IMR-90 (cell line): ENCODE measurements at regions not wholly inside any gene's neighbourhood (a gene's known extent, or its start where the extent isn't known, plus 50 kb on each side); places are given as distances from the start of the nearest gene placed in this dataset.

Experiments
- BHLHE40 ChIP-seq: fragments of 150-350 bp; IDR thresholded peaks from 2 replicates; pipeline ENCODE4 v1.6.1; 2016; ENCODE audit warnings: mild to moderate bottlenecking, low read depth, low read length
- CEBPB ChIP-seq: IDR thresholded peaks from 2 replicates; pipeline ENCODE4 v1.6.1; 2012; ENCODE audit warnings: low read depth, low read length, improper control_type of control experiment
- CHD1 ChIP-seq: IDR thresholded peaks from 2 replicates; pipeline ENCODE4 v1.6.1; 2012; ENCODE audit warnings: low read depth, low read length, improper control_type of control experiment
- ELK1 ChIP-seq: fragments of 150-350 bp; IDR thresholded peaks from 2 replicates; pipeline ENCODE4 v1.6.1; 2016; ENCODE audit warnings: low read depth, mild to moderate bottlenecking, low read length, moderate library complexity, borderline replicate concordance
- FOS ChIP-seq: fragments of 150-350 bp; IDR thresholded peaks from 2 replicates; pipeline ENCODE4 v1.6.1; 2016; ENCODE audit warnings: low read depth, low read length
- MXI1 ChIP-seq: IDR thresholded peaks from 2 replicates; pipeline ENCODE4 v1.6.1; 2012; ENCODE audit warnings: low read depth, mild to moderate bottlenecking, low read length, moderate library complexity, borderline replicate concordance
- NFE2L2 ChIP-seq: fragments of 150-350 bp; IDR thresholded peaks from 2 replicates; pipeline ENCODE4 v1.6.1; 2016; ENCODE audit warnings: low read depth, mild to moderate bottlenecking, low read length
- POLR2A ChIP-seq: IDR thresholded peaks from 2 replicates; pipeline ENCODE4 v1.6.1; 2012; ENCODE audit warnings: mild to moderate bottlenecking, low read depth, low read length
- RAD21 ChIP-seq: IDR thresholded peaks from 2 replicates; pipeline ENCODE4 v1.6.1; 2012; ENCODE audit warnings: low read length, improper control_type of control experiment
- RCOR1 ChIP-seq: IDR thresholded peaks from 2 replicates; pipeline ENCODE4 v1.6.1; 2012; ENCODE audit warnings: mild to moderate bottlenecking, low read length, improper control_type of control experiment; ENCODE audit not compliant: insufficient replicate concordance
- RFX5 ChIP-seq: IDR thresholded peaks from 2 replicates; pipeline ENCODE4 v1.8.0; 2012; ENCODE audit warnings: low read depth, mild to moderate bottlenecking, low read length, moderate library complexity
- TF ChIP-seq, protein P1 (sequence below): fragments of 150-350 bp; IDR thresholded peaks from 2 replicates; pipeline ENCODE4 v1.6.1; 2017; ENCODE audit warnings: mild to moderate bottlenecking, antibody characterized with exemption, low read length, low read depth
- TF ChIP-seq, protein P2 (sequence below): conservative IDR thresholded peaks from 2 replicates; pipeline ENCODE4 v1.5.1; 2012; ENCODE audit warnings: mild to moderate bottlenecking, low read depth, low read length, improper control_type of control experiment

DNA sequence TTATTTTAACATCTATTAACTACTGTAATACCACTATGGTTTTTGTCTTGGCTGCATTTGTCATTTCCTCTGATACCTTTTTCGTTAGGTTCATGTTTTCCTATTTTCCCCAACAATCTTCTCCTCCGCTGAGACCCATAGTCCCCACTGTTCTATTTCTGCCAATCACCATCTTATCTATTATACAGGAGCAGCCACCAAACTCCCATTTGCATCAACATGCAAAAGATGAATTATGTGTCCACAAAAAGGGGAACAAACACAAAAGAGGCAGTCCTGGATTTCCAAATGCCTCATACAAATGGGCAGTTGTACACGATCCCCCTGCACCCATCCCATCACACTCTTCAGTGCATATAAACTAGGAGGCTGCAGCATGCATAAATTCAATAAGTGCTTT, 121.7 kb upstream of the MYLIP start:
- TF ChIP-seq, protein P1, sequence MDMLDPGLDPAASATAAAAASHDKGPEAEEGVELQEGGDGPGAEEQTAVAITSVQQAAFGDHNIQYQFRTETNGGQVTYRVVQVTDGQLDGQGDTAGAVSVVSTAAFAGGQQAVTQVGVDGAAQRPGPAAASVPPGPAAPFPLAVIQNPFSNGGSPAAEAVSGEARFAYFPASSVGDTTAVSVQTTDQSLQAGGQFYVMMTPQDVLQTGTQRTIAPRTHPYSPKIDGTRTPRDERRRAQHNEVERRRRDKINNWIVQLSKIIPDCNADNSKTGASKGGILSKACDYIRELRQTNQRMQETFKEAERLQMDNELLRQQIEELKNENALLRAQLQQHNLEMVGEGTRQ = no peak
- no peak for TF ChIP-seq POLR2A
- no peak for TF ChIP-seq RFX5
- TF ChIP-seq NFE2L2 = no peak
- TF ChIP-seq CEBPB = no peak
- no peak for TF ChIP-seq FOS
- TF ChIP-seq, protein P2, sequence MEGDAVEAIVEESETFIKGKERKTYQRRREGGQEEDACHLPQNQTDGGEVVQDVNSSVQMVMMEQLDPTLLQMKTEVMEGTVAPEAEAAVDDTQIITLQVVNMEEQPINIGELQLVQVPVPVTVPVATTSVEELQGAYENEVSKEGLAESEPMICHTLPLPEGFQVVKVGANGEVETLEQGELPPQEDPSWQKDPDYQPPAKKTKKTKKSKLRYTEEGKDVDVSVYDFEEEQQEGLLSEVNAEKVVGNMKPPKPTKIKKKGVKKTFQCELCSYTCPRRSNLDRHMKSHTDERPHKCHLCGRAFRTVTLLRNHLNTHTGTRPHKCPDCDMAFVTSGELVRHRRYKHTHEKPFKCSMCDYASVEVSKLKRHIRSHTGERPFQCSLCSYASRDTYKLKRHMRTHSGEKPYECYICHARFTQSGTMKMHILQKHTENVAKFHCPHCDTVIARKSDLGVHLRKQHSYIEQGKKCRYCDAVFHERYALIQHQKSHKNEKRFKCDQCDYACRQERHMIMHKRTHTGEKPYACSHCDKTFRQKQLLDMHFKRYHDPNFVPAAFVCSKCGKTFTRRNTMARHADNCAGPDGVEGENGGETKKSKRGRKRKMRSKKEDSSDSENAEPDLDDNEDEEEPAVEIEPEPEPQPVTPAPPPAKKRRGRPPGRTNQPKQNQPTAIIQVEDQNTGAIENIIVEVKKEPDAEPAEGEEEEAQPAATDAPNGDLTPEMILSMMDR = no peak
- no peak for TF ChIP-seq BHLHE40
- TF ChIP-seq MXI1 = no peak
- no peak for TF ChIP-seq CHD1
- TF ChIP-seq RAD21 = no peak
- no peak for TF ChIP-seq ELK1
- TF ChIP-seq RCOR1 = no peak
